Cardiac muscle cell (in vitro differentiated cells and primary cell): ENCODE measurements at regions not wholly inside any gene's neighbourhood (a gene's known extent, or its start where the extent isn't known, plus 50 kb on each side); places are given as distances from the start of the nearest gene placed in this dataset.
"Not testable (repeated sequence)": the region's sequence is repeated elsewhere in the genome, so short reads cannot be mapped to it uniquely, and the experiment has no call there.

Source experiments
- DNase-seq, 2 donors: peaks; one replicate each; pipeline versions ENCODE4 v3.0.0 to v3.0.0-alpha.2; 2010 to 2017; ENCODE audit warnings: low read depth in 1 of 2, low spot score in 1 of 2
- H3K27ac ChIP-seq: fragments of 200-600 bp; sonication (generic); 2 replicates; pipeline ENCODE4 v1.5.1; 2016
- H3K27me3 ChIP-seq: fragments of 200-600 bp; sonication (generic); 2 replicates; pipeline ENCODE4 v1.6.0; 2016; ENCODE audit warnings: control low read depth
- H3K36me3 ChIP-seq: fragments of 200-600 bp; sonication (generic); 2 replicates; pipeline ENCODE4 v1.5.1; 2016; ENCODE audit warnings: control low read depth
- H3K4me1 ChIP-seq: fragments of 200-600 bp; sonication (generic); 2 replicates; pipeline ENCODE4 v1.8.1; 2017; ENCODE audit warnings: low read depth, mild to moderate bottlenecking, mixed run types
- H3K4me3 ChIP-seq: fragments of 200-600 bp; sonication (generic); 2 replicates; pipeline ENCODE4 v1.5.1; 2016; ENCODE audit warnings: mild to moderate bottlenecking
- H3K9me3 ChIP-seq: fragments of 200-600 bp; sonication (generic); 2 replicates; pipeline ENCODE4 v1.5.1; 2017; ENCODE audit warnings: low read depth, mild to moderate bottlenecking, control low read depth
- TF ChIP-seq, protein P1 (sequence below): IDR thresholded peaks from 2 replicates; pipeline ENCODE4 v1.5.1; 2012; ENCODE audit warnings: low read depth, mild to moderate bottlenecking, low read length

DNA sequence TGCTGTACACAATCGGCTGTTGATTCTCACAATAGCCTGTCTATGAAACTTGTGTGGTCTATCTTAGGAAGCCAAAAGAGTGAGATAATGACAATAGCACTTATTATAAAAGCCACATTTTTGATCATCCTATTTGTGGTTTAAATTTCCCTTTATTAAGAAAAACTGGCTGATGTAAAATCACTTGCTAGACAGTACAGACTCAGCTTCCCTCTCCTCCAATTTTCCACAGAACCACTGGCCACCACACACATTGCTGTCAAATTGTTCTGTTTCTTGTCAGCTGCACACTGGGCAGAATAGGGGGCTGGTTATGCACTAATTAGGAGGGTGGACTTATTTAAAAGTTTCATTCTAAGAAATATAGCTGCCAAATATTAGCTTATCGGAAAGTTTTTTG is 425.9 kb downstream of the EPHA3 start:
- H3K36me3 ChIP-seq = no peaks in the 10 kb centered on the region
- DNase-seq = peak in 1 of 2 donors; percentile 48
- no peak overlapping the region for H3K4me3 ChIP-seq
- peaks cover 10% of the 10 kb centered on the region for H3K4me1 ChIP-seq
- H3K27ac ChIP-seq = no peak overlapping the region
- TF ChIP-seq, protein P1, sequence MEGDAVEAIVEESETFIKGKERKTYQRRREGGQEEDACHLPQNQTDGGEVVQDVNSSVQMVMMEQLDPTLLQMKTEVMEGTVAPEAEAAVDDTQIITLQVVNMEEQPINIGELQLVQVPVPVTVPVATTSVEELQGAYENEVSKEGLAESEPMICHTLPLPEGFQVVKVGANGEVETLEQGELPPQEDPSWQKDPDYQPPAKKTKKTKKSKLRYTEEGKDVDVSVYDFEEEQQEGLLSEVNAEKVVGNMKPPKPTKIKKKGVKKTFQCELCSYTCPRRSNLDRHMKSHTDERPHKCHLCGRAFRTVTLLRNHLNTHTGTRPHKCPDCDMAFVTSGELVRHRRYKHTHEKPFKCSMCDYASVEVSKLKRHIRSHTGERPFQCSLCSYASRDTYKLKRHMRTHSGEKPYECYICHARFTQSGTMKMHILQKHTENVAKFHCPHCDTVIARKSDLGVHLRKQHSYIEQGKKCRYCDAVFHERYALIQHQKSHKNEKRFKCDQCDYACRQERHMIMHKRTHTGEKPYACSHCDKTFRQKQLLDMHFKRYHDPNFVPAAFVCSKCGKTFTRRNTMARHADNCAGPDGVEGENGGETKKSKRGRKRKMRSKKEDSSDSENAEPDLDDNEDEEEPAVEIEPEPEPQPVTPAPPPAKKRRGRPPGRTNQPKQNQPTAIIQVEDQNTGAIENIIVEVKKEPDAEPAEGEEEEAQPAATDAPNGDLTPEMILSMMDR = no peak
- no peaks in the 10 kb centered on the region for H3K27me3 ChIP-seq
- no peaks in the 10 kb centered on the region for H3K9me3 ChIP-seq

DNA sequence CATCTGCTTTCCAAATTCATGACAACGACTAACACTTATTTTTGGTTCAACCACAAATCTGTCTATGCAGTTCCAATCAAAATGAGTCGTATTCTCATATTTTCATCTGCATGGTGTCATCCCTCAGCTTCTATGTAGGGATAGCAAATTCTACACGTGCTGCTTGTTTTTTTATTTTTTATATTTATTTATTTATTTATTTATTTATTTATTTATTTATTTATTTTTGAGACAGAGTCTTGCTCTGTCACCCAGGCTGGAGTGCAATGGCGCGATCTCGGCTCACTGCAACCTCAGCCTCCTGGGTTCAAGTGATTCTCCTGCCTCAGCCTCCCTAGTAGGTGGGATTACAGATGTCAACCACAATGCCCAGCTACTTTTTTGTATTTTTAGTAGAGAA is 447.2 kb downstream of the EPHA3 start:
- not testable (repeated sequence) for H3K27me3 ChIP-seq, H3K4me1 ChIP-seq, H3K9me3 ChIP-seq, DNase-seq, H3K27ac ChIP-seq, H3K36me3 ChIP-seq, H3K4me3 ChIP-seq

DNA sequence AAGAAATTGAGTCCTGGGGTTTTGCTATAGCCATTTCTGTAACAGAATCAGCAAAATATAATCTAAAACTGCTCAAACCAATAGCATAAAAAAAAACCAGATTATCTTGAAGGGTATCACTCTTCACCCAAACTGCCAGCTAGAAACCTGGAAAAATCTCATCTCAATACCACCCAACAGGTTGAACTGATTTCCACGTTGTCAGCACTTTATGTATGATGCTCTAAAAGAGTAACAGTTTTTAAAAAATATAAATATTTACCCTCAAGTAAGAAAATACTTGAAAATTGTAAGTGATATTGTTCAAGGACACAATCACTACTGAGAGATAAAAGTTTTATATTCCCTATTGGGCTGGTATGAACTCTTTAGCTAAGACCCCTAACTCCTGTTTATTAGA is 451.3 kb downstream of the EPHA3 start:
- no peaks in the 10 kb centered on the region for H3K4me1 ChIP-seq
- H3K27ac ChIP-seq = no peak overlapping the region
- H3K27me3 ChIP-seq = no peaks in the 10 kb centered on the region
- TF ChIP-seq, protein P1 = no peak
- no peaks in the 10 kb centered on the region for H3K9me3 ChIP-seq
- H3K4me3 ChIP-seq = no peak overlapping the region
- DNase-seq = no peak
- H3K36me3 ChIP-seq = no peaks in the 10 kb centered on the region

DNA sequence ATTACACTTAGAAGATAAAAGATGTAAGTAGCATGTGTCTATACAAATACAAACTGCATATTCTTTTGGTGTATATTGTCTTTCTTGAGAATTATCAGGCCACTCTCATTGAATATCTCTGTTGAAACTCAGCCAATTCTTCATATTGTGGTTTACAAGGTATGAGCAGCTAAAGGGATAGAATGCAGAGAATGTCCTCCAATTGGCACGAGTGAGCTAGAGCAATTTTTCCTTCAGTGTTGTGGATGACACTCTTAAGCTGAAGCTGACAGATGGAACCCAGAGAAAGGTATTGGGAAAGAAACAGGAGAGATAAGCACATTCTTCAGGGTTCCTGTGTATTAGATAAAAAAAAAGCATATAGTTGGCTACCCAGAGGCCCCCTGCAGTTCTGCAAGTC is 453.1 kb downstream of the EPHA3 start:
- Histone ChIP-seq H3K27ac (no peak overlapping the region), H3K4me3 (no peak overlapping the region), H3K27me3 (no peaks in the 10 kb centered on the region), H3K9me3 (no peaks in the 10 kb centered on the region), H3K36me3 (no peaks in the 10 kb centered on the region), H3K4me1 (no peaks in the 10 kb centered on the region)
- TF ChIP-seq, protein P1 = no peak
- peak in 1 of 2 donors; percentile 94 for DNase-seq

DNA sequence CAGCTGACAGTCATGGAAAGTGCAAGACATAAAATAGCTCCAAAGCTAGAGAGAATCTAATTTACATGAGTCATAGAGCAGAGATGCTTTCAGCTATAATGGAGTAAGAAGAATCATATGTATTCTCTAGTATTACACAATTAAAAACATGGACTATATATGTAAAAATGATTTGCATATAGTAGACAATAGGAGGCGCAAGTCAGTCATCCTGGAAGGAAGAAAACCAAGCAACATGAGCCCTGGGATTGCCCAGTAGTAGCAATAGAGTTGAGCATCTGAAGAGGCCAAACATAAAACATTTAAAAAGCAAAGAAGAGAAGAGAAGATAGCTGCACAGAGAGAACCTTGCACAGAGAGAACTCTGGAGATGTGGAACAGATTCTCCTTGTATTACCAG is 455.0 kb downstream of the EPHA3 start:
- Histone ChIP-seq H3K9me3 (no peaks in the 10 kb centered on the region), H3K27ac (no peak overlapping the region), H3K36me3 (no peaks in the 10 kb centered on the region), H3K27me3 (no peaks in the 10 kb centered on the region), H3K4me3 (no peak overlapping the region), H3K4me1 (no peaks in the 10 kb centered on the region)
- DNase-seq = no peak
- TF ChIP-seq, protein P1 = no peak

DNA sequence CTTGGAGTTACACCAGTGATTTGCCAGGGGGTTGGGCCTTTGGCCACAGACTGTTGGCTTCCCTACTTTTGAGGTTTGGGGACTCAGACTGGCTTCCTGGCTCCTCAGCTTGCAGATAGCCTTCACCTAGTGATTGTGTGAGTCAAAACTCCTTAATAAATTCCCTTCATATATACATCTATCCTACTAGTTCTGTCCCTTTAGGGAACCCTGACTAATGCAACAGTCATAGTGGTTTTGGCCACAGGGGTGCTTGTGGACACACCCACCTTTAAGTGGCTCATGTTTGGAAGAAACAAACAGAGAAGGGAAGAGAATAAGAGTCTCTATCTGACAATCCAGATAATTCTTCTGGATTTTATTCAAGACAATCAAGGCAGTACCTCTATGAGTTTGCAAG is 457.7 kb downstream of the EPHA3 start:
- DNase-seq = no peak
- no peaks in the 10 kb centered on the region for H3K4me1 ChIP-seq
- H3K27me3 ChIP-seq = no peaks in the 10 kb centered on the region
- TF ChIP-seq, protein P1 = no peak
- H3K36me3 ChIP-seq = no peaks in the 10 kb centered on the region
- H3K27ac ChIP-seq = no peak overlapping the region
- H3K9me3 ChIP-seq = no peaks in the 10 kb centered on the region
- H3K4me3 ChIP-seq = no peak overlapping the region
